Spinal cord (tissue), 9 donors: ENCODE measurements at regions not wholly inside any gene's neighbourhood (a gene's known extent, or its start where the extent isn't known, plus 50 kb on each side); places are given as distances from the start of the nearest gene placed in this dataset.
"Not testable (repeated sequence)": the region's sequence is repeated elsewhere in the genome, so short reads cannot be mapped to it uniquely, and the experiment has no call there.

Source experiments
- DNase-seq, 6 donors: peaks; one replicate each; pipeline versions ENCODE4 v3.0.0 to v3.0.0-alpha.2; 2013 to 2015; ENCODE audit warnings: low spot score in 6 of 6, low read depth in 4 of 6
- H3K27ac ChIP-seq: one replicate; pipeline ENCODE4 v1.5.1; 2013; ENCODE audit warnings: low read depth, low read length, control low read depth
- H3K27me3 ChIP-seq: one replicate; pipeline ENCODE4 v1.6.1; 2013; ENCODE audit warnings: low read length; ENCODE audit not compliant: control insufficient read depth, insufficient read depth
- H3K36me3 ChIP-seq: one replicate; pipeline ENCODE4 v1.6.1; 2013; ENCODE audit warnings: low read length; ENCODE audit not compliant: control insufficient read depth, insufficient read depth
- H3K4me1 ChIP-seq: one replicate; pipeline ENCODE4 v1.6.1; 2013; ENCODE audit warnings: low read length; ENCODE audit not compliant: control insufficient read depth, insufficient read depth
- H3K4me3 ChIP-seq: one replicate; pipeline ENCODE4 v1.5.1; 2013; ENCODE audit warnings: low read depth, low read length, control low read depth
- H3K9me3 ChIP-seq: one replicate; pipeline ENCODE4 v1.6.1; 2013; ENCODE audit warnings: low read length; ENCODE audit not compliant: control insufficient read depth, insufficient read depth
- WGBS: methylation state at CpG from one replicate; pipeline ENCODE4 v1.1.5; 2013; ENCODE audit warnings: missing lambda C conversion rate; ENCODE audit not compliant: insufficient coverage; 5-methylcytosine and 5-hydroxymethylcytosine counted together
- donor health status: healthy.

- 86% methylated on average over 6 of the region's 7 CpGs for WGBS
- no peak overlapping the region for H3K27ac ChIP-seq
- no peak for DNase-seq
- no peaks in the 10 kb centered on the region for H3K4me1 ChIP-seq
- H3K9me3 ChIP-seq, result no peaks in the 10 kb centered on the region
- no peaks in the 10 kb centered on the region for H3K27me3 ChIP-seq
- no peak overlapping the region for H3K4me3 ChIP-seq
- H3K36me3 ChIP-seq, result no peaks in the 10 kb centered on the region
Measured at GRCh38 chr7:110534241-110534931, 556.5 kb upstream of the LRRN3 start.

GRCh38 chr7:110539216-110539615 lies 551.7 kb upstream of the LRRN3 start:
- Histone ChIP-seq H3K27me3 (no peaks in the 10 kb centered on the region), H3K4me3 (no peak overlapping the region), H3K4me1 (no peaks in the 10 kb centered on the region), H3K27ac (no peak overlapping the region), H3K36me3 (no peaks in the 10 kb centered on the region), H3K9me3 (no peaks in the 10 kb centered on the region)
- DNase-seq, result no peak

DNA sequence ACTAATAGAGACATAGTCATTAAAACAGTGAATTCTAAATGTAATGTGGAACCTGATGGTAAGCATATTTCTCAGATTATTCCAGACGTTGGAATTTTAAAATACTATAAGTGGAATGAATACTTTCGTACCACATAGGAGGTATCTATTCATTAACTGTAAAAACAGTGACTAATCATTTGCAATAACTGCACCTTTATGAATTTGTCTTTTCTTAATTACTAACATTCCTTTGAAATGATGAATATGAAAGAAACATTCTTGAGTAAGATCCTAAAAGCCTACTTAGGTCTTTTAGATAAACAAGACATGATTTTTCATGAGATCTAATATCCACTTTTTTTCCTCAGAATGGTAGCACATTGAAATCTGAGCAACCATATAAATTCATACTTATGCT lies 549.0 kb upstream of the LRRN3 start:
- Histone ChIP-seq H3K36me3 (no peaks in the 10 kb centered on the region), H3K4me1 (no peaks in the 10 kb centered on the region), H3K4me3 (no peak overlapping the region), H3K27me3 (no peaks in the 10 kb centered on the region), H3K9me3 (no peaks in the 10 kb centered on the region), H3K27ac (no peak overlapping the region)
- WGBS, result no CpG with 5 or more reads among the region's 2 CpGs
- DNase-seq, result no peak

GRCh38 chr7:110544194-110544593 lies 546.7 kb upstream of the LRRN3 start:
- no peaks in the 10 kb centered on the region for H3K36me3 ChIP-seq
- no peaks in the 10 kb centered on the region for H3K4me1 ChIP-seq
- H3K27me3 ChIP-seq, result no peaks in the 10 kb centered on the region
- DNase-seq, result no peak
- no CpG with 5 or more reads among the region's 1 CpG for WGBS
- H3K27ac ChIP-seq, result no peak overlapping the region
- no peaks in the 10 kb centered on the region for H3K9me3 ChIP-seq
- no peak overlapping the region for H3K4me3 ChIP-seq

DNA sequence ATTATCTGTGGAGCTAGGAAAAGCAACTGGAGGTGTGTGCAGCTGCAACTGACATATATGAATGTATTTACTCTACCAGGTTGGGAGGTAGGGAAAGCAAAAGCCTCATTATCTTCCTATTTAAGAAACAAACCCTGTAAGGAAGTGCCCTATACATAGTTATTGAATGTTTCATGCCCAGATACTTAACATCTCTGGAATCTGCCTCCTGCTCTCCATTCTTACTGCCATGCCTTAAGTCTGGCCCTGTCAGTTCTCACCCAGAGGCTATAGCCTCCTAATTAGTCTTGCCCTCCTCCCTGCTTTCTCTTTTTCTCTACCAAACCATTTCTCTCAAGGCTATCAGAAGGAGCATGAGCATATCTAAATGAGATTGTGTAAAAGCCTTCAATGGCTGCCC lies 542.6 kb upstream of the LRRN3 start:
- H3K27me3 ChIP-seq, result no peaks in the 10 kb centered on the region
- no peak for DNase-seq
- H3K4me1 ChIP-seq, result no peaks in the 10 kb centered on the region
- H3K27ac ChIP-seq, result no peak overlapping the region
- no peaks in the 10 kb centered on the region for H3K9me3 ChIP-seq
- no peaks in the 10 kb centered on the region for H3K36me3 ChIP-seq
- H3K4me3 ChIP-seq, result no peak overlapping the region

GRCh38 chr7:110557136-110557535 lies 533.8 kb upstream of the LRRN3 start:
- Histone ChIP-seq H3K4me1 (no peaks in the 10 kb centered on the region), H3K27ac (no peak overlapping the region), H3K9me3 (peaks cover 3% of the 10 kb centered on the region), H3K36me3 (no peaks in the 10 kb centered on the region), H3K27me3 (no peaks in the 10 kb centered on the region), H3K4me3 (no peak overlapping the region)
- DNase-seq, result no peak
- no CpG with 5 or more reads among the region's 2 CpGs for WGBS

DNA sequence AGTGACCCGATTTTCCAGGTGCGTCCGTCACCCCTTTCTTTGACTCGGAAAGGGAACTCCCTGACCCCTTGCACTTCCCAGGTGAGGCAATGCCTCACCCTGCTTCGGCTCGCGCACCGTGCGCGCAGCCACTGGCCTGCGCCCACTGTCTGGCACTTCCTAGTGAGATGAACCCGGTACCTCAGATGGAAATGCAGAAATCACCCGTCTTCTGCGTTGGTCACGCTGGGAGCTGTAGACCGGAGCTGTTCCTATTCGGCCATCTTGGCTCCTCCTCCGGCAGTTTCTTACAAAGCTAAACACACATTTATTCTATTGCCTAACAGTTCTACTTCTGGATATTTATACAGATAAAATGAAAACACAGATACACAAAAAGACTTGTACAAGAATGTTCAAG lies 527.6 kb upstream of the LRRN3 start:
- H3K36me3 ChIP-seq, H3K4me1 ChIP-seq, DNase-seq, H3K4me3 ChIP-seq, H3K27me3 ChIP-seq, H3K27ac ChIP-seq, H3K9me3 ChIP-seq: not testable (repeated sequence)
- WGBS, result 92% methylated on average over 9 of the region's 18 CpGs

- Histone ChIP-seq H3K27ac (no peak overlapping the region), H3K27me3 (no peaks in the 10 kb centered on the region)
- DNase-seq, result peak in 1 of 6 donors; percentile 15
Measured at GRCh38 chr7:110564246-110564645, 526.7 kb upstream of the LRRN3 start.

DNA sequence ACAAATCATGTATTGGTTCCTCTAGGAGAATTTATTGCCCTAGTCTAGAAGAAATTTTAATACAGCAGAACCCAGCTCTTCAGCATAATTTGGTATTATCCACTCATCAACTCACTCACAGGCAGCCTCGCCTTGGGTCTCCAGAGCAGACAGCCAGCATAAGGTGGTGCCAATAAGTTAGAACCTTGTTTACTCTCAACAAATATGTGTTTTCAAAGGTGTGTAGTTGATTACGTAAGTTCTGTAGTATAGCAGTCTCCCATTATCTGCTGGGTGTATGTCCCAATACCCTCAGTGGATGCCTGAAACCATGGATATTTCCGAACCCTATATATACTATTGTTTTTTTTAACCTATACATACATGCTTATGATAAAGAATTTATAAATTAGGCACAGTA lies 522.5 kb upstream of the LRRN3 start:
- Histone ChIP-seq H3K9me3 (no peaks in the 10 kb centered on the region), H3K4me3 (no peak overlapping the region), H3K4me1 (no peaks in the 10 kb centered on the region), H3K27ac (no peak overlapping the region), H3K27me3 (no peaks in the 10 kb centered on the region), H3K36me3 (no peaks in the 10 kb centered on the region)
- no peak for DNase-seq
- WGBS, result no CpG with 5 or more reads among the region's 3 CpGs

More at GRCh38 chr7:110564246-110564645, 526.7 kb upstream of the LRRN3 start:
- Histone ChIP-seq H3K4me3 (no peak overlapping the region), H3K4me1 (no peaks in the 10 kb centered on the region), H3K36me3 (no peaks in the 10 kb centered on the region), H3K9me3 (no peaks in the 10 kb centered on the region)

GRCh38 chr7:110568932-110569331 lies 522.0 kb upstream of the LRRN3 start:
- WGBS, result 89% methylated on average over 3 of the region's 6 CpGs
- no peak for DNase-seq
- no peak overlapping the region for H3K4me3 ChIP-seq
- no peaks in the 10 kb centered on the region for H3K36me3 ChIP-seq
- no peaks in the 10 kb centered on the region for H3K9me3 ChIP-seq
- H3K27ac ChIP-seq, result no peak overlapping the region
- H3K27me3 ChIP-seq, result no peaks in the 10 kb centered on the region
- H3K4me1 ChIP-seq, result no peaks in the 10 kb centered on the region
